ENCODE measurements at regions not wholly inside any gene's neighbourhood (a gene's known extent, or its start where the extent isn't known, plus 50 kb on each side); places are given as distances from the start of the nearest gene placed in this dataset.

GRCh38 chr3:191707817-191708216 is 246.9 kb downstream of the PYDC2 start:
- Histone ChIP-seq H3K4me1 (ENCODE audit: control insufficient read depth, insufficient read depth, low read length) (no peaks in the 10 kb centered on the region), H3K27ac (ENCODE audit: extremely low read depth, low read depth, low read length) (no peak overlapping the region), H3K9me3 (ENCODE audit: control insufficient read depth, insufficient read depth, low read depth, low read length) (no peaks in the 10 kb centered on the region), H3K4me3 (ENCODE audit: low read depth, low read length) (no peak overlapping the region), H3K36me3 (ENCODE audit: control insufficient read depth in 2 of 2, insufficient read depth in 1 of 2, low read length in 2 of 2) (no peaks in the 10 kb centered on the region)
- TF ChIP-seq EGR2 (tag by site-specific recombination; IDR thresholded peaks at IDR 0.05; ENCODE audit: low read depth) (no peak), ZSCAN23 (tag by site-specific recombination; IDR thresholded peaks at IDR 0.05) (no peak), ZNF311 (tag by site-specific recombination; IDR thresholded peaks at IDR 0.05; ENCODE audit: borderline replicate concordance) (no peak)
- POLR2A ChIA-PET = no interaction called here
- CTCF ChIA-PET = interaction anchor here (0.6 kb wide), 1 partner anchor 244 kb away, joined by 4 read pairs; no protein-coding TSS in a partner anchor

- no peaks in the 10 kb centered on the region for H3K4me1 ChIP-seq (ENCODE audit: control insufficient read depth, insufficient read depth, low read length)
- H3K27ac ChIP-seq (ENCODE audit: extremely low read depth, low read depth, low read length) = no peak overlapping the region
- ChIA-PET CTCF (no interaction called here), POLR2A (no interaction called here)
- TF ChIP-seq ZNF114 (tag by site-specific recombination; IDR thresholded peaks at IDR 0.05) (no peak), ZNF155 (tag by site-specific recombination; IDR thresholded peaks at IDR 0.05) (no peak), CTCF (tag by site-specific recombination; IDR thresholded peaks at IDR 0.05) (no peak), ZNF600 (tag by site-specific recombination; IDR thresholded peaks at IDR 0.05) (no peak), ZNF704 (tag by site-specific recombination; IDR thresholded peaks at IDR 0.05) (no peak), ZNF391 (tag by site-specific recombination; IDR thresholded peaks at IDR 0.05; ENCODE audit: borderline replicate concordance, low read depth) (no peak), ZNF280D (tag by site-specific recombination; IDR thresholded peaks at IDR 0.05) (no peak), ZNF292 (tag by site-specific recombination; IDR thresholded peaks at IDR 0.05; ENCODE audit: borderline replicate concordance, low read depth) (no peak), ZNF324 (tag by site-specific recombination; IDR thresholded peaks at IDR 0.05) (no peak)
- H3K4me3 ChIP-seq (ENCODE audit: low read depth, low read length) = no peak overlapping the region
- H3K9me3 ChIP-seq (ENCODE audit: control insufficient read depth, insufficient read depth, low read depth, low read length) = no peaks in the 10 kb centered on the region
- no peaks in the 10 kb centered on the region for H3K36me3 ChIP-seq (ENCODE audit: control insufficient read depth in 2 of 2, insufficient read depth in 1 of 2, low read length in 2 of 2)
Measured at GRCh38 chr3:191715585-191715984, 254.6 kb downstream of the PYDC2 start.

GRCh38 chr3:191721390-191721861 is 260.5 kb downstream of the PYDC2 start:
- H3K27ac ChIP-seq (ENCODE audit: extremely low read depth, low read depth, low read length) = no peak overlapping the region
- ChIA-PET CTCF (no interaction called here), POLR2A (no interaction called here)

More at GRCh38 chr3:191721390-191721861, 260.5 kb downstream of the PYDC2 start:
- Histone ChIP-seq H3K36me3 (ENCODE audit: control insufficient read depth in 2 of 2, insufficient read depth in 1 of 2, low read length in 2 of 2) (no peaks in the 10 kb centered on the region), H3K4me3 (ENCODE audit: low read depth, low read length) (no peak overlapping the region), H3K4me1 (ENCODE audit: control insufficient read depth, insufficient read depth, low read length) (no peaks in the 10 kb centered on the region), H3K9me3 (ENCODE audit: control insufficient read depth, insufficient read depth, low read depth, low read length) (no peaks in the 10 kb centered on the region)
- TF ChIP-seq HOXA7 (CRISPR knock-in tag; IDR thresholded peaks at IDR 0.05; ENCODE audit: borderline replicate concordance) (no peak), BCL6B (tag by site-specific recombination; IDR thresholded peaks at IDR 0.05) (0 out of 2 replicates have a peak, but pooled peaks have one; percentile 42)

Measured in HEK293 (cell line).